ENCODE measurements at regions not wholly inside any gene's neighbourhood (a gene's known extent, or its start where the extent isn't known, plus 50 kb on each side); places are given as distances from the start of the nearest gene placed in this dataset.

DNA sequence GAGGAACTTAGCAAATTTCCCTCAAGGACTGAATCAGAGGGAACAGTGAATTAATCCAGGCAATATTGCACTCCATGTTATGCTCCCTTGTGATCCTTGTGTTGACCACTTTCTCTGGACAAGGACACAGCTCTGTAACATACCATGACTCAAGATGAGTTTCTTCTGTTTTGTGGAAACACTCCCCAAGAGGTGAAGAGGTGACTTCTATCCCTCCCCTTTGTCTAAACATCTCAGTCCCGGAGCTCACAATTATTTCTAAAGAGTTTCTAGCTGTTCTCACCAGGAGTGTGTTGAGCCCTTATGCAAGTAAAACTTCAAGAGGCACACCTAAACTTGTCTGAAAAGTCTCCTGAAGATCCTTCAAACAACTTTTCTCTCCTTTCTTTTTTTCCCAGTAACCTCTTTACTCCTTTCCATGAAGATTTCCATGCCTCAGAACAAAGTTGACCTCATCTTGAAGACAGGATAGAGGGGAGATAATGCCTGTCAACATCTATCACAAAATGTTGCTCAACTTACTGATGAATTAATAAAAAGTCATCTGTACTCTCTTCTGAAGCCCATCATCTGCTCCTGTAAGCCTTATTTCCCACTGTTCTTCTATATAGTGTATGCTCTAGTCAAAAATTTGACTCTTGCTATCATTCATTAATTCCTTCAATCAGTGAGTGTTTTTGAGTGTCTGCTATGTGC lies 429.1 kb downstream of the SPRY1 start:
- Histone ChIP-seq H3K9me2 (ENCODE audit: insufficient read depth, low read length) (no peaks in the 10 kb centered on the region), H4K20me1 (ENCODE audit: insufficient read depth) (no peaks in the 10 kb centered on the region), H3K36me3 (ENCODE audit: insufficient read depth, low read length) (no peaks in the 10 kb centered on the region), H3K9ac (ENCODE audit: low read length) (no peak overlapping the region), H2AFZ (ENCODE audit: low read depth, low read length) (no peak overlapping the region), H3K9me3 (ENCODE audit: low read length) (peaks cover 5% of the 10 kb centered on the region), H3K4me3 (ENCODE audit: low read length) (no peak overlapping the region), H3K79me2 (replicated peaks; ENCODE audit: insufficient read depth, low read length) (no peaks in the 10 kb centered on the region), H3K27ac (ENCODE audit: low read length) (no peak overlapping the region), H3F3A (ENCODE audit: insufficient read depth, low read length, poor library complexity, severe bottlenecking) (no peaks in the 10 kb centered on the region), H3K4me2 (ENCODE audit: low read length) (no peak overlapping the region), H3K27me3 (ENCODE audit: insufficient read depth, low read depth, low read length) (no peaks in the 10 kb centered on the region)
- TF ChIP-seq, protein P1, sequence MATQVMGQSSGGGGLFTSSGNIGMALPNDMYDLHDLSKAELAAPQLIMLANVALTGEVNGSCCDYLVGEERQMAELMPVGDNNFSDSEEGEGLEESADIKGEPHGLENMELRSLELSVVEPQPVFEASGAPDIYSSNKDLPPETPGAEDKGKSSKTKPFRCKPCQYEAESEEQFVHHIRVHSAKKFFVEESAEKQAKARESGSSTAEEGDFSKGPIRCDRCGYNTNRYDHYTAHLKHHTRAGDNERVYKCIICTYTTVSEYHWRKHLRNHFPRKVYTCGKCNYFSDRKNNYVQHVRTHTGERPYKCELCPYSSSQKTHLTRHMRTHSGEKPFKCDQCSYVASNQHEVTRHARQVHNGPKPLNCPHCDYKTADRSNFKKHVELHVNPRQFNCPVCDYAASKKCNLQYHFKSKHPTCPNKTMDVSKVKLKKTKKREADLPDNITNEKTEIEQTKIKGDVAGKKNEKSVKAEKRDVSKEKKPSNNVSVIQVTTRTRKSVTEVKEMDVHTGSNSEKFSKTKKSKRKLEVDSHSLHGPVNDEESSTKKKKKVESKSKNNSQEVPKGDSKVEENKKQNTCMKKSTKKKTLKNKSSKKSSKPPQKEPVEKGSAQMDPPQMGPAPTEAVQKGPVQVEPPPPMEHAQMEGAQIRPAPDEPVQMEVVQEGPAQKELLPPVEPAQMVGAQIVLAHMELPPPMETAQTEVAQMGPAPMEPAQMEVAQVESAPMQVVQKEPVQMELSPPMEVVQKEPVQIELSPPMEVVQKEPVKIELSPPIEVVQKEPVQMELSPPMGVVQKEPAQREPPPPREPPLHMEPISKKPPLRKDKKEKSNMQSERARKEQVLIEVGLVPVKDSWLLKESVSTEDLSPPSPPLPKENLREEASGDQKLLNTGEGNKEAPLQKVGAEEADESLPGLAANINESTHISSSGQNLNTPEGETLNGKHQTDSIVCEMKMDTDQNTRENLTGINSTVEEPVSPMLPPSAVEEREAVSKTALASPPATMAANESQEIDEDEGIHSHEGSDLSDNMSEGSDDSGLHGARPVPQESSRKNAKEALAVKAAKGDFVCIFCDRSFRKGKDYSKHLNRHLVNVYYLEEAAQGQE (IDR thresholded peaks at IDR 0.05; ENCODE audit: borderline replicate concordance) = no peak
- TF ChIP-seq, protein P2, sequence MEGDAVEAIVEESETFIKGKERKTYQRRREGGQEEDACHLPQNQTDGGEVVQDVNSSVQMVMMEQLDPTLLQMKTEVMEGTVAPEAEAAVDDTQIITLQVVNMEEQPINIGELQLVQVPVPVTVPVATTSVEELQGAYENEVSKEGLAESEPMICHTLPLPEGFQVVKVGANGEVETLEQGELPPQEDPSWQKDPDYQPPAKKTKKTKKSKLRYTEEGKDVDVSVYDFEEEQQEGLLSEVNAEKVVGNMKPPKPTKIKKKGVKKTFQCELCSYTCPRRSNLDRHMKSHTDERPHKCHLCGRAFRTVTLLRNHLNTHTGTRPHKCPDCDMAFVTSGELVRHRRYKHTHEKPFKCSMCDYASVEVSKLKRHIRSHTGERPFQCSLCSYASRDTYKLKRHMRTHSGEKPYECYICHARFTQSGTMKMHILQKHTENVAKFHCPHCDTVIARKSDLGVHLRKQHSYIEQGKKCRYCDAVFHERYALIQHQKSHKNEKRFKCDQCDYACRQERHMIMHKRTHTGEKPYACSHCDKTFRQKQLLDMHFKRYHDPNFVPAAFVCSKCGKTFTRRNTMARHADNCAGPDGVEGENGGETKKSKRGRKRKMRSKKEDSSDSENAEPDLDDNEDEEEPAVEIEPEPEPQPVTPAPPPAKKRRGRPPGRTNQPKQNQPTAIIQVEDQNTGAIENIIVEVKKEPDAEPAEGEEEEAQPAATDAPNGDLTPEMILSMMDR (IDR thresholded peaks at IDR 0.05; ENCODE audit: poor library complexity, severe bottlenecking) = no peak
- TF ChIP-seq TAF1 (IDR thresholded peaks at IDR 0.05; ENCODE audit: low read depth) (no peak), EP300 (conservative IDR thresholded peaks at IDR 0.05; ENCODE audit: poor library complexity, severe bottlenecking) (no peak), EZH2 (IDR thresholded peaks at IDR 0.05; ENCODE audit: borderline replicate concordance, insufficient read depth, low read length, poor library complexity, severe bottlenecking) (no peak), SMC3 (conservative IDR thresholded peaks at IDR 0.05; ENCODE audit: poor library complexity) (no peak), POLR2AphosphoS5 (IDR thresholded peaks at IDR 0.05) (no peak), MXI1 (conservative IDR thresholded peaks at IDR 0.05; ENCODE audit: poor library complexity, severe bottlenecking) (no peak), RAD21 (conservative IDR thresholded peaks at IDR 0.05) (no peak)

DNA sequence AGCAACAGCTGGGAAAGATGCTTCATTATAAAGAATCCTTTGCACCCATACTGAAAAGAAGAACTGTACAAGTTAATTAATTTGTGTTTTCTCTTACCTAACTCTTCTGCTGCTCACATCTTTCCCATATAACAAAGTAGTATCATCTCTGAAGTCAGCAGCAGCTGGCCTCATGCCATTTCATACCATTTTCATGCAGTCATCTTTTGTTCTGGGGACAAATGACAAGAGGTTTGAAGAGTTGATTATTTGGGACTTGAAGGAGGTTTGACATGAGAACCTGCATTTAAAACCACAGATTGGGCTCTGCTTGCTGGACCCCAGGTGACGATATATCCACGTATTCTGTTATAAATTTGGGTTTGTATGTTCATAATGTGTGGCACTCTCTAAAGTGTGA lies 430.3 kb downstream of the SPRY1 start:
- no peak overlapping the region for H3K9ac ChIP-seq (ENCODE audit: low read length)
- H3K9me2 ChIP-seq (ENCODE audit: insufficient read depth, low read length) = no peaks in the 10 kb centered on the region
- no peak overlapping the region for H2AFZ ChIP-seq (ENCODE audit: low read depth, low read length)
- no peaks in the 10 kb centered on the region for H3K27me3 ChIP-seq (ENCODE audit: insufficient read depth, low read depth, low read length)
- H4K20me1 ChIP-seq (ENCODE audit: insufficient read depth) = no peaks in the 10 kb centered on the region
- H3K79me2 ChIP-seq (replicated peaks; ENCODE audit: insufficient read depth, low read length) = no peaks in the 10 kb centered on the region
- no peak overlapping the region for H3K27ac ChIP-seq (ENCODE audit: low read length)
- H3K4me2 ChIP-seq (ENCODE audit: low read length) = no peak overlapping the region
- no peaks in the 10 kb centered on the region for H3F3A ChIP-seq (ENCODE audit: insufficient read depth, low read length, poor library complexity, severe bottlenecking)
- no peaks in the 10 kb centered on the region for H3K36me3 ChIP-seq (ENCODE audit: insufficient read depth, low read length)
- H3K4me3 ChIP-seq (ENCODE audit: low read length) = no peak overlapping the region
- peaks cover 5% of the 10 kb centered on the region for H3K9me3 ChIP-seq (ENCODE audit: low read length)
- TF ChIP-seq POLR2AphosphoS5 (IDR thresholded peaks at IDR 0.05) (no peak), MXI1 (conservative IDR thresholded peaks at IDR 0.05; ENCODE audit: poor library complexity, severe bottlenecking) (no peak), EZH2 (IDR thresholded peaks at IDR 0.05; ENCODE audit: borderline replicate concordance, insufficient read depth, low read length, poor library complexity, severe bottlenecking) (no peak), TAF1 (IDR thresholded peaks at IDR 0.05; ENCODE audit: low read depth) (no peak), EP300 (conservative IDR thresholded peaks at IDR 0.05; ENCODE audit: poor library complexity, severe bottlenecking) (no peak), RAD21 (conservative IDR thresholded peaks at IDR 0.05) (no peak), SMC3 (conservative IDR thresholded peaks at IDR 0.05; ENCODE audit: poor library complexity) (no peak)
- TF ChIP-seq, protein P1 (IDR thresholded peaks at IDR 0.05; ENCODE audit: borderline replicate concordance) = no peak
- TF ChIP-seq, protein P2 (IDR thresholded peaks at IDR 0.05; ENCODE audit: poor library complexity, severe bottlenecking) = no peak

All from neural cell (in vitro differentiated cells).